ENCODE measurements at regions not wholly inside any gene's neighbourhood (a gene's known extent, or its start where the extent isn't known, plus 50 kb on each side); places are given as distances from the start of the nearest gene placed in this dataset.

- Histone ChIP-seq H3K4me2 (ENCODE audit: insufficient read depth, low read length) (no peak overlapping the region), H3K36me3 (ENCODE audit: insufficient read depth, low read length) (no peaks in the 10 kb centered on the region), H2AFZ (ENCODE audit: low read length) (no peak overlapping the region), H3K79me2 (ENCODE audit: insufficient read depth, low read length) (no peaks in the 10 kb centered on the region), H3K27me3 (ENCODE audit: insufficient read depth, low read length) (no peaks in the 10 kb centered on the region), H3K27ac (ENCODE audit: low read depth, low read length) (peak overlapping the region; percentile 40), H3K4me1 (ENCODE audit: insufficient read depth, low read length) (peaks cover 30% of the 10 kb centered on the region), H4K20me1 (ENCODE audit: insufficient read depth, low read length) (no peaks in the 10 kb centered on the region), H3K9me3 (ENCODE audit: low read depth, low read length) (no peaks in the 10 kb centered on the region), H3K4me3 (ENCODE audit: insufficient read depth, low read length) (no peak overlapping the region)
- TF ChIP-seq, protein P1, sequence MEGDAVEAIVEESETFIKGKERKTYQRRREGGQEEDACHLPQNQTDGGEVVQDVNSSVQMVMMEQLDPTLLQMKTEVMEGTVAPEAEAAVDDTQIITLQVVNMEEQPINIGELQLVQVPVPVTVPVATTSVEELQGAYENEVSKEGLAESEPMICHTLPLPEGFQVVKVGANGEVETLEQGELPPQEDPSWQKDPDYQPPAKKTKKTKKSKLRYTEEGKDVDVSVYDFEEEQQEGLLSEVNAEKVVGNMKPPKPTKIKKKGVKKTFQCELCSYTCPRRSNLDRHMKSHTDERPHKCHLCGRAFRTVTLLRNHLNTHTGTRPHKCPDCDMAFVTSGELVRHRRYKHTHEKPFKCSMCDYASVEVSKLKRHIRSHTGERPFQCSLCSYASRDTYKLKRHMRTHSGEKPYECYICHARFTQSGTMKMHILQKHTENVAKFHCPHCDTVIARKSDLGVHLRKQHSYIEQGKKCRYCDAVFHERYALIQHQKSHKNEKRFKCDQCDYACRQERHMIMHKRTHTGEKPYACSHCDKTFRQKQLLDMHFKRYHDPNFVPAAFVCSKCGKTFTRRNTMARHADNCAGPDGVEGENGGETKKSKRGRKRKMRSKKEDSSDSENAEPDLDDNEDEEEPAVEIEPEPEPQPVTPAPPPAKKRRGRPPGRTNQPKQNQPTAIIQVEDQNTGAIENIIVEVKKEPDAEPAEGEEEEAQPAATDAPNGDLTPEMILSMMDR (IDR thresholded peaks at IDR 0.05; ENCODE audit: extremely low read depth, low read depth, low read length) = no peak
- DNase-seq (ENCODE audit: insufficient read length, low spot score, missing footprints) = no peak
Measured at GRCh38 chr5:111945535-111945934, 188.5 kb upstream of the NREP start.

DNA sequence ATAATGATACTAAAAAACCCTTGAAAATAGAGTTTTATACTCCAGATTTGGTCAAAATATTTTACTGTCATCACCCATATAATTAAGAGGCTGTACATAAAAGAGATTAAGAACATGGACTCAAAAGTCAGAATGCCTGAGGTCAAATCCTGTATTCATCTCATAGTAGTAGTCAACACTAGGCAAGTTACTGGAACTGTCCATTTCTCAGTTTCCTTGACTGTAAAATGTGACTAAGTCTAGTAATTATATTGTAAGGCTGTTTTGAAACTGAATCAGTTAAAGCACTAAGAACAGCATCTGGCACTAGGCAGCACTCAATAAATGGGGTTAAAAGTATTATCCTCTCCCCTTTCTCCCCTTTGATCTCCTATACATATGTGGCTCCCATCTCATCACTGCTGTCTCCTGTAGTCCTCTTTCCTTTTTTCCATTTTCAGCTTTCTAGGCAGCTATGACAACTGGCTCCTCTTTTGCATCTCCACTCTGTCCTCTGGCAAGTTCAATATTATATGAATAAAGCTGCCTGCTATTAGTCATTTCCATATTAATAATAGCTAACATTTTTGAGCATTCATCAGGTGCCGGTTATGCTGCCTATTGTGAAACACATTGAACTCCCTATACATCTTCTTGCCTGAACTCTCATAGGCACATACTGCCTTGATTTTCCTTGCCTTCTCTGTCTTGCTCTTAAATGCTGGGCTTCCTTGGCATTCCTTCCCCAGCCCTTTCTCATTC lies 185.8 kb upstream of the NREP start:
- H3K9me3 ChIP-seq (ENCODE audit: low read depth, low read length) = no peaks in the 10 kb centered on the region
- TF ChIP-seq, protein P1 (IDR thresholded peaks at IDR 0.05; ENCODE audit: extremely low read depth, low read depth, low read length) = no peak
- H2AFZ ChIP-seq (ENCODE audit: low read length) = no peak overlapping the region
- H3K36me3 ChIP-seq (ENCODE audit: insufficient read depth, low read length) = no peaks in the 10 kb centered on the region
- DNase-seq (ENCODE audit: insufficient read length, low spot score, missing footprints) = no peak
- no peaks in the 10 kb centered on the region for H3K79me2 ChIP-seq (ENCODE audit: insufficient read depth, low read length)
- H3K4me3 ChIP-seq (ENCODE audit: insufficient read depth, low read length) = no peak overlapping the region
- peaks cover 19% of the 10 kb centered on the region for H3K4me1 ChIP-seq (ENCODE audit: insufficient read depth, low read length)
- no peaks in the 10 kb centered on the region for H4K20me1 ChIP-seq (ENCODE audit: insufficient read depth, low read length)
- H3K27me3 ChIP-seq (ENCODE audit: insufficient read depth, low read length) = no peaks in the 10 kb centered on the region
- H3K27ac ChIP-seq (ENCODE audit: low read depth, low read length) = peak overlapping the region; percentile 52
- H3K4me2 ChIP-seq (ENCODE audit: insufficient read depth, low read length) = no peak overlapping the region

DNA sequence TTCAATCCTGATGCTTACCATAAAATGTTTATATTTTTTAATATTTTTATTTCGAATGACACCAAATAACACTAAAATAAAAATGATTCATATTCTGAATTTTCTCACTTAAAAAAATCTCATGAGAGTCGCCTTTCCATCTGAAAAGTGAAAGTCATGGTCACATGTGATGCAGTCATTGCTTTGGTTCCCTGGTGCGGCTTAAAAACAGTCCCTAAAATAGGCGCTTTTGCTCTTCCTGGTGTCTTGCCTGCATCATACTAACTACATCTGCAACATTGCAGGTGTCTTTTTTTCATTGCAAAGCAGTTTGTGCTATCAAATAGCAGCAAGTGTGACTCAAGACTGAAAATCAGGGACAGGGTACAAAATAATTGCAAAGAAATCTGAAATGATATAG lies 185.2 kb upstream of the NREP start:
- Histone ChIP-seq H3K36me3 (ENCODE audit: insufficient read depth, low read length) (no peaks in the 10 kb centered on the region), H3K79me2 (ENCODE audit: insufficient read depth, low read length) (no peaks in the 10 kb centered on the region), H3K4me1 (ENCODE audit: insufficient read depth, low read length) (peaks cover 25% of the 10 kb centered on the region), H3K9me3 (ENCODE audit: low read depth, low read length) (no peaks in the 10 kb centered on the region), H3K27ac (ENCODE audit: low read depth, low read length) (peak overlapping the region; percentile 52), H4K20me1 (ENCODE audit: insufficient read depth, low read length) (no peaks in the 10 kb centered on the region), H3K27me3 (ENCODE audit: insufficient read depth, low read length) (no peaks in the 10 kb centered on the region), H3K4me3 (ENCODE audit: insufficient read depth, low read length) (no peak overlapping the region), H3K4me2 (ENCODE audit: insufficient read depth, low read length) (no peak overlapping the region), H2AFZ (ENCODE audit: low read length) (no peak overlapping the region)
- DNase-seq (ENCODE audit: insufficient read length, low spot score, missing footprints) = no peak
- TF ChIP-seq, protein P1 (IDR thresholded peaks at IDR 0.05; ENCODE audit: extremely low read depth, low read depth, low read length) = no peak

- peaks cover 35% of the 10 kb centered on the region for H3K4me1 ChIP-seq (ENCODE audit: insufficient read depth, low read length)
- no peaks in the 10 kb centered on the region for H3K79me2 ChIP-seq (ENCODE audit: insufficient read depth, low read length)
- no peaks in the 10 kb centered on the region for H4K20me1 ChIP-seq (ENCODE audit: insufficient read depth, low read length)
- DNase-seq (ENCODE audit: insufficient read length, low spot score, missing footprints) = no peak
- no peak overlapping the region for H3K4me3 ChIP-seq (ENCODE audit: insufficient read depth, low read length)
- no peak overlapping the region for H3K4me2 ChIP-seq (ENCODE audit: insufficient read depth, low read length)
- H3K9me3 ChIP-seq (ENCODE audit: low read depth, low read length) = no peaks in the 10 kb centered on the region
- no peaks in the 10 kb centered on the region for H3K27me3 ChIP-seq (ENCODE audit: insufficient read depth, low read length)
- H3K27ac ChIP-seq (ENCODE audit: low read depth, low read length) = peak overlapping the region; percentile 64
- H3K36me3 ChIP-seq (ENCODE audit: insufficient read depth, low read length) = no peaks in the 10 kb centered on the region
- TF ChIP-seq, protein P1 (IDR thresholded peaks at IDR 0.05; ENCODE audit: extremely low read depth, low read depth, low read length) = no peak
- H2AFZ ChIP-seq (ENCODE audit: low read length) = no peak overlapping the region
Measured at GRCh38 chr5:111937094-111937493, 180.1 kb upstream of the NREP start.
